ACC112 (cell line): ENCODE measurements at regions not wholly inside any gene's neighbourhood (a gene's known extent, or its start where the extent isn't known, plus 50 kb on each side); places are given as distances from the start of the nearest gene placed in this dataset.
"Not testable (repeated sequence)": the region's sequence is repeated elsewhere in the genome, so short reads cannot be mapped to it uniquely, and the experiment has no call there.

ENCODE experiments used
- H2AFZ ChIP-seq: fragments of 200-600 bp; sonication (generic); one replicate; pipeline ENCODE4 v1.6.0; 2017; ENCODE audit warnings: antibody characterized with exemption, low read length; ENCODE audit not compliant: unreplicated experiment
- H3K27ac ChIP-seq: fragments of 200-600 bp; sonication (generic); 2 replicates; pipeline ENCODE4 v1.5.1; 2014; ENCODE audit warnings: low read depth, mild to moderate bottlenecking, antibody characterized with exemption, low read length, moderate library complexity
- H3K27me3 ChIP-seq: fragments of 200-600 bp; sonication (generic); 2 replicates; pipeline ENCODE4 v1.6.1; 2014; ENCODE audit warnings: mild to moderate bottlenecking, antibody characterized with exemption, low read length, moderate library complexity, mixed read lengths; ENCODE audit not compliant: insufficient read depth
- H3K36me3 ChIP-seq: fragments of 200-600 bp; sonication (generic); 2 replicates; pipeline ENCODE4 v1.6.1; 2016; ENCODE audit warnings: mild to moderate bottlenecking, antibody characterized with exemption, low read length, moderate library complexity, mixed read lengths; ENCODE audit not compliant: insufficient read depth
- H3K4me1 ChIP-seq: fragments of 200-600 bp; sonication (generic); one replicate; pipeline ENCODE4 v1.6.1; 2016; ENCODE audit warnings: low read length, mixed read lengths; ENCODE audit not compliant: insufficient read depth, unreplicated experiment, control insufficient read depth
- H3K4me3 ChIP-seq: fragments of 200-600 bp; sonication (generic); 2 replicates; pipeline ENCODE4 v1.5.1; 2014; ENCODE audit warnings: mild to moderate bottlenecking, low read depth, low read length
- H3K79me2 ChIP-seq: fragments of 200-600 bp; sonication (generic); one replicate; pipeline ENCODE4 v1.6.0; 2016; ENCODE audit warnings: low read length; ENCODE audit not compliant: control insufficient read depth, unreplicated experiment, insufficient read depth

- not testable (repeated sequence) for H3K79me2 ChIP-seq, H3K27me3 ChIP-seq, H3K27ac ChIP-seq, H3K4me3 ChIP-seq, H3K4me1 ChIP-seq, H3K36me3 ChIP-seq, H2AFZ ChIP-seq
Measured at GRCh38 chr1:25171013-25171412, 61.3 kb downstream of the SYF2 start.

DNA sequence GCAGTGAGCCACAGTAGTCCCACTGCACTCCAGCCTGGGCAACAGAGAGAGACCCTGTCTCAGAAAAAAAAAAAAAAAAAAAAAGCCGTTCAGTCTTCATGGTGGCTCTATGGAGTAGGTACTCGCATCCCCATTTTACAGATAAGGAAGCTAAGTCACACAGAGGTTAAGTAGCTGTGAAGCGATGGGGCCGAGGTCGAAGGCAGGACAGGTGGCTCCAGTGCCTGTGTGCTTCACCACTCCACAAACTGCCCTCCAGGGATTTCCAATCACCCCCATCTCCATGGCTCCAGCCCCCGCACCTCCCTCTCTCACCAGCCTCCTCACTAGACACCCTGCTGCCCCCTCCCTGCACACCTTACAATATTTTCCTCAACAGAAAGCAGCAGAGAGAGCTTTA, 61.9 kb downstream of the SYF2 start:
- peaks cover 11% of the 10 kb centered on the region for H3K27me3 ChIP-seq
- no peak overlapping the region for H3K27ac ChIP-seq
- no peak overlapping the region for H2AFZ ChIP-seq
- no peaks in the 10 kb centered on the region for H3K36me3 ChIP-seq
- H3K79me2 ChIP-seq = no peaks in the 10 kb centered on the region
- H3K4me1 ChIP-seq = no peaks in the 10 kb centered on the region
- H3K4me3 ChIP-seq = no peak overlapping the region

DNA sequence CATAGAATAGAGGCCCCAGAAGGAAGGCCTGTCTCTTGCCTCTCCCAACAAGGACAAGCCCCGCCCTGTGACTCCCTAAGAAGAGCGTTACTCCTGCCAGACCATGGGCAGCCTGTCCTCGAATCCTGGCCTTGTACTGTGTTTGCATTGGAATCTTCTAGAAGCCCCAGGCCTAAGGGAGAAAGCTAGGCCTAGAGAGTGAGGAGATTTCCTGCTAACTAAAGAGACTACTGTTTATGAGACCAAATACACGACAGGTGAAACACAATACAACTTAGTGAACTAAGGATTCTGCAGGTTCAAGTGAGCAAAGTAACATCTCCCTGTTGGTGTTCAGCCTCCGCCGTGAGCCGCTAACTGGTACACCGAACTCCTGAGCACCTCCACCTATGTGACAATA, 62.7 kb downstream of the SYF2 start:
- H3K36me3 ChIP-seq = no peaks in the 10 kb centered on the region
- H2AFZ ChIP-seq = no peak overlapping the region

DNA sequence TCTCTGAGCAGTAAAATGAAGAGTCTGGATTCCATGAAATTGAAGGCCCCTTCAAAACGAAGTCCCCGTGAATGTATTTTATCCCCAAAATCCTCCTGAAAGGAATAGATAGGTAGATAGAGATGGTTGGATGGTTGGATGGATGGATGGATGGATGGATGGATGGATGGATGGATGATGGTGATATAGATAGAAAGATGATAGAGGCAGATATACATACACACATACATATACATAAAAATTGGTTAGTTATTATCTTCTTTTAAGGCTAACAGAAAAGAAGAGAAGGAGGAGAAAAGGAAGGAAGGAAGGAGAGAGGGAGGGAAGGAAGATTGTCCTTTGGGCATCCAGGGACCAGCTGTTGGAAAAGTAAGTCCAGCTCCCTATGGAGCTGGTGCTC, 63.1 kb downstream of the SYF2 start:
- H3K4me3 ChIP-seq = no peak overlapping the region
- peaks cover 17% of the 10 kb centered on the region for H3K27me3 ChIP-seq
- no peak overlapping the region for H3K27ac ChIP-seq
- H3K79me2 ChIP-seq = no peaks in the 10 kb centered on the region
- no peaks in the 10 kb centered on the region for H3K36me3 ChIP-seq
- no peak overlapping the region for H2AFZ ChIP-seq
- H3K4me1 ChIP-seq = no peaks in the 10 kb centered on the region

More for the DNA sequence above, 62.7 kb downstream of the SYF2 start:
- Histone ChIP-seq H3K27me3 (peaks cover 16% of the 10 kb centered on the region), H3K4me3 (no peak overlapping the region), H3K79me2 (no peaks in the 10 kb centered on the region), H3K4me1 (no peaks in the 10 kb centered on the region), H3K27ac (no peak overlapping the region)

DNA sequence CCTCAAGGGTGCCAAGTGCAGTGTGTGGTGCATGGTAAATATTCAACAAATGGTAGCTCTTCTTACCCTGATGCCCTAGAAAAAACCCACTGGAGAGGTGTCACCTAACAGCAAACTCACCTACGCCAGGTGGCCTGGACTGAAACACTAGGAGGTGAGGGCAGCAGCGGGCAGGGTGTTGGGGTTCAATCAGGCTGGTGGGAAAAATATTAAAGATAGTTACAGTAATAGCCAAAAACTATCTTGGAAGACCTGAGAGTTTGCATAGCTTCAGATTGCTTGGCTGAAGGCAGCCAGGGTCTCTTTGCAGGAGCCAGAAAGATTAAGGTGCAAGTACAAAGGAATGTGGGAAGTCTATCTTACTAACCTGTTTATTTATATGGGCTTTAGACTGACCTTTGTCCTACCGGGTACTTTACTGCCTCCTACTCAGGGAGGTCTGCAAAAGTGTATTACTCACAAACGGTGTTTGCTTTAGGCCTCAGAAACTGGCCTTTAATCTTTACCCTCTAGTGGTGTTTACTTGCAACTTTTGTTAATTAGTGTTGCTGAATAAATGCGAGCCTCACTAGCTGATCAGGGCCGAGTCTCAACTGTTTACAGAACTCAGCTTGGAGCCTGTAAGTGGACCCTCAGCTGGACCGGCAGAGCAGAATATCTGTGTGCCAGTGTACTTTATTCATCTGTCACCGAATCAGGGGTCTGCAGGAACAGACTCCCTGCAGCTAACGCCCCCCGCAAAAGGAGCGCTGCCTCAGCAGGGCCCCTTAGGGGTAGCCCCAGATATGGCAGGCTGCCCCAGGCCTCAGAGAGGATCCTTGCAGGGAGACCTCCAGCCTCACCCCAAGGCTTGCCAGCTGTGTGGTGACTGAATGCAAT, 63.9 kb downstream of the SYF2 start:
- no peak overlapping the region for H3K27ac ChIP-seq
- no peak overlapping the region for H3K4me3 ChIP-seq
- H3K79me2 ChIP-seq = no peaks in the 10 kb centered on the region
- H3K36me3 ChIP-seq = no peaks in the 10 kb centered on the region
- H3K4me1 ChIP-seq = no peaks in the 10 kb centered on the region
- no peak overlapping the region for H2AFZ ChIP-seq
- H3K27me3 ChIP-seq = peaks cover 22% of the 10 kb centered on the region

GRCh38 chr1:25167269-25168192, 64.8 kb downstream of the SYF2 start:
- no peaks in the 10 kb centered on the region for H3K4me1 ChIP-seq
- no peak overlapping the region for H3K27ac ChIP-seq
- H3K4me3 ChIP-seq = no peak overlapping the region
- H3K27me3 ChIP-seq = peaks cover 31% of the 10 kb centered on the region
- H2AFZ ChIP-seq = no peak overlapping the region
- no peaks in the 10 kb centered on the region for H3K36me3 ChIP-seq
- no peaks in the 10 kb centered on the region for H3K79me2 ChIP-seq

DNA sequence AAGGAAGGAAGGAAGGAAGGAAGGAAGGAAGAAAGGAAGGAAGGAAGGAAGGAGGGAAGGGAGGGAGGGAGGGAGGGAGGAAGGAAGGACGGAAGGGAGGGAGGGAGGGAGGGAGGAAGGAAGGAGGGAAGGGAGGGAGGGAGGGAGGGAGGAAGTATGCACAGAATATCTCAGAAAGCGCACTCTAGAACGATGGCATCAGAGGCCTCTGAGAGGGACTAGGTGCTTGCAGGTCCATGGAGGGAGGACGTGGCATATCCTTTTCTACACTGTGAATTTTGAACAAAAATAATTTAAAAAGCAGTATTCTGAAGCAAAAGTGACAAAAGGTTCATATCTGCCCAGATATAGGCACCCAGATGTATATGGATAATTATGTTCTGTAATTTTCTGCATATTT, 65.5 kb downstream of the SYF2 start:
- Histone ChIP-seq H3K27me3 (peaks cover 37% of the 10 kb centered on the region), H2AFZ (no peak overlapping the region), H3K4me3 (no peak overlapping the region), H3K4me1 (no peaks in the 10 kb centered on the region), H3K79me2 (no peaks in the 10 kb centered on the region), H3K36me3 (no peaks in the 10 kb centered on the region), H3K27ac (no peak overlapping the region)

DNA sequence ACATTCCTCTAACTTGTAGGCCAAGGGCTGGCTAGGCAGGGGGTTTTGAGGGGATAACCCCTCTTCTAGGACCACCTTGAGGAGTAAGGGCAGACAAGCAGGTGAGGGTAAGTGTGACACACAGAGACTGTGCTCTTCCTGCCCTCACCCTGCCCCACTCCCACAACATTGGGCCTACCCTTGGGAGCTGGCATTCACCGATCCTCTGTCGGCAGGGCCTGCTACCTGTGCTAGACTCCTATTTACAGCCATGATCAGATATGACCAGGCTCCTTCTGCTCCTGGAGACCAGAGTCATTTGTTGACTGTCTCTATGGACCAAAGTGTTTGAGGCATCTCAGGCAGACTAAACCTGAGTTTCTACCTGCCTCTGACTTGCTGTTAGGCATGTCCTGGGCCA, 68.3 kb downstream of the SYF2 start:
- no peaks in the 10 kb centered on the region for H3K4me1 ChIP-seq
- H2AFZ ChIP-seq = no peak overlapping the region
- H3K27me3 ChIP-seq = peaks cover 59% of the 10 kb centered on the region
- H3K36me3 ChIP-seq = no peaks in the 10 kb centered on the region
- H3K27ac ChIP-seq = no peak overlapping the region
- no peak overlapping the region for H3K4me3 ChIP-seq
- no peaks in the 10 kb centered on the region for H3K79me2 ChIP-seq

GRCh38 chr1:25161981-25162380, 70.3 kb downstream of the SYF2 start:
- Histone ChIP-seq H3K4me1 (no peaks in the 10 kb centered on the region), H3K79me2 (no peaks in the 10 kb centered on the region), H3K4me3 (no peak overlapping the region), H3K36me3 (no peaks in the 10 kb centered on the region), H3K27ac (no peak overlapping the region), H3K27me3 (peaks cover 79% of the 10 kb centered on the region), H2AFZ (no peak overlapping the region)

- H3K27me3 ChIP-seq = peaks cover 91% of the 10 kb centered on the region
- H3K27ac ChIP-seq = no peak overlapping the region
- no peaks in the 10 kb centered on the region for H3K79me2 ChIP-seq
- H3K36me3 ChIP-seq = no peaks in the 10 kb centered on the region
- H3K4me1 ChIP-seq = no peaks in the 10 kb centered on the region
- H3K4me3 ChIP-seq = no peak overlapping the region
- no peak overlapping the region for H2AFZ ChIP-seq
Measured at GRCh38 chr1:25157846-25158245, 74.5 kb downstream of the SYF2 start.
